Progenitor cell of endocrine pancreas (in vitro differentiated cells): ENCODE measurements at regions not wholly inside any gene's neighbourhood (a gene's known extent, or its start where the extent isn't known, plus 50 kb on each side); places are given as distances from the start of the nearest gene placed in this dataset.
A peak's percentile ranks its signal among the peaks of the same experiment; 100 is the strongest.

Source experiments
- DNase-seq: peaks from one replicate; pipeline ENCODE4 v3.0.0; 2021; ENCODE audit warnings: low spot score; ENCODE audit not compliant: unreplicated experiment
- H3K27ac Mint-ChIP-seq: 2 replicates; pipeline ENCODE4 v1.8.0; 2021; ENCODE audit warnings: mild to moderate bottlenecking, moderate library complexity, mixed read lengths
- H3K27me3 Mint-ChIP-seq: 2 replicates; pipeline ENCODE4 v1.8.0; 2021; ENCODE audit warnings: mixed read lengths
- H3K36me3 Mint-ChIP-seq: 2 replicates; pipeline ENCODE4 v1.8.0; 2022; ENCODE audit warnings: mixed read lengths; ENCODE audit not compliant: insufficient read depth
- H3K4me1 Mint-ChIP-seq: 2 replicates; pipeline ENCODE4 v1.8.0; 2021; ENCODE audit warnings: low read depth, mixed read lengths
- H3K4me3 Mint-ChIP-seq: 2 replicates; pipeline ENCODE4 v1.8.0; 2021; ENCODE audit warnings: low read depth, mild to moderate bottlenecking, moderate library complexity, mixed read lengths
- H3K9me3 Mint-ChIP-seq: 2 replicates; pipeline ENCODE4 v1.8.0; 2021; ENCODE audit warnings: low read depth, mixed read lengths
- TF ChIP-seq, protein P1 (sequence below): fragments of 200-600 bp; sonication (generic); IDR thresholded peaks from one replicate; pipeline ENCODE4 v1.5.0; 2021; ENCODE audit warnings: antibody characterized with exemption, mild to moderate bottlenecking; ENCODE audit not compliant: unreplicated experiment

GRCh38 chr12:92615086-92615485, 87.7 kb upstream of the PLEKHG7 start:
- H3K36me3 Mint-ChIP-seq = no peaks in the 10 kb centered on the region
- H3K27me3 Mint-ChIP-seq = no peaks in the 10 kb centered on the region
- H3K9me3 Mint-ChIP-seq = no peaks in the 10 kb centered on the region
- TF ChIP-seq, protein P1, sequence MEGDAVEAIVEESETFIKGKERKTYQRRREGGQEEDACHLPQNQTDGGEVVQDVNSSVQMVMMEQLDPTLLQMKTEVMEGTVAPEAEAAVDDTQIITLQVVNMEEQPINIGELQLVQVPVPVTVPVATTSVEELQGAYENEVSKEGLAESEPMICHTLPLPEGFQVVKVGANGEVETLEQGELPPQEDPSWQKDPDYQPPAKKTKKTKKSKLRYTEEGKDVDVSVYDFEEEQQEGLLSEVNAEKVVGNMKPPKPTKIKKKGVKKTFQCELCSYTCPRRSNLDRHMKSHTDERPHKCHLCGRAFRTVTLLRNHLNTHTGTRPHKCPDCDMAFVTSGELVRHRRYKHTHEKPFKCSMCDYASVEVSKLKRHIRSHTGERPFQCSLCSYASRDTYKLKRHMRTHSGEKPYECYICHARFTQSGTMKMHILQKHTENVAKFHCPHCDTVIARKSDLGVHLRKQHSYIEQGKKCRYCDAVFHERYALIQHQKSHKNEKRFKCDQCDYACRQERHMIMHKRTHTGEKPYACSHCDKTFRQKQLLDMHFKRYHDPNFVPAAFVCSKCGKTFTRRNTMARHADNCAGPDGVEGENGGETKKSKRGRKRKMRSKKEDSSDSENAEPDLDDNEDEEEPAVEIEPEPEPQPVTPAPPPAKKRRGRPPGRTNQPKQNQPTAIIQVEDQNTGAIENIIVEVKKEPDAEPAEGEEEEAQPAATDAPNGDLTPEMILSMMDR = no peak
- H3K27ac Mint-ChIP-seq = no peak overlapping the region
- no peak overlapping the region for H3K4me3 Mint-ChIP-seq
- no peak for DNase-seq
- H3K4me1 Mint-ChIP-seq = no peaks in the 10 kb centered on the region

- Mint-ChIP-seq H3K36me3 (no peaks in the 10 kb centered on the region), H3K9me3 (no peaks in the 10 kb centered on the region), H3K27ac (no peak overlapping the region), H3K4me1 (no peaks in the 10 kb centered on the region), H3K27me3 (no peaks in the 10 kb centered on the region), H3K4me3 (no peak overlapping the region)
- TF ChIP-seq, protein P1 = no peak
- DNase-seq = no peak
Measured at GRCh38 chr12:92614502-92614901, 88.3 kb upstream of the PLEKHG7 start.

GRCh38 chr12:92614001-92614400, 88.8 kb upstream of the PLEKHG7 start:
- Mint-ChIP-seq H3K27me3 (no peaks in the 10 kb centered on the region), H3K4me1 (no peaks in the 10 kb centered on the region), H3K9me3 (no peaks in the 10 kb centered on the region), H3K27ac (no peak overlapping the region), H3K36me3 (no peaks in the 10 kb centered on the region), H3K4me3 (no peak overlapping the region)
- no peak for DNase-seq
- TF ChIP-seq, protein P1 = no peak

GRCh38 chr12:92612611-92613010, 90.2 kb upstream of the PLEKHG7 start:
- TF ChIP-seq, protein P1 = no peak
- Mint-ChIP-seq H3K27me3 (no peaks in the 10 kb centered on the region), H3K36me3 (no peaks in the 10 kb centered on the region), H3K27ac (no peak overlapping the region), H3K9me3 (no peaks in the 10 kb centered on the region), H3K4me1 (peaks cover 4% of the 10 kb centered on the region), H3K4me3 (no peak overlapping the region)
- DNase-seq = no peak

GRCh38 chr12:92608151-92609091, 94.4 kb upstream of the PLEKHG7 start:
- no peak for DNase-seq
- H3K9me3 Mint-ChIP-seq = peaks cover 3% of the 10 kb centered on the region

More at GRCh38 chr12:92608151-92609091, 94.4 kb upstream of the PLEKHG7 start:
- TF ChIP-seq, protein P1 = peak; percentile 54
- no peaks in the 10 kb centered on the region for H3K27me3 Mint-ChIP-seq
- peaks cover 4% of the 10 kb centered on the region for H3K4me1 Mint-ChIP-seq
- no peak overlapping the region for H3K4me3 Mint-ChIP-seq
- no peak overlapping the region for H3K27ac Mint-ChIP-seq
- H3K36me3 Mint-ChIP-seq = no peaks in the 10 kb centered on the region
